ENCODE measurements at regions not wholly inside any gene's neighbourhood (a gene's known extent, or its start where the extent isn't known, plus 50 kb on each side); places are given as distances from the start of the nearest gene placed in this dataset.

GRCh38 chr2:145049475-145049874, 529.6 kb upstream of the ZEB2 start:
- H3K4me1 Mint-ChIP-seq = no peaks in the 10 kb centered on the region
- H3K9me3 Mint-ChIP-seq = no peaks in the 10 kb centered on the region
- H3K27ac Mint-ChIP-seq = no peak overlapping the region
- H3K27me3 Mint-ChIP-seq = no peaks in the 10 kb centered on the region
- DNase-seq = no peak
- ATAC-seq = no peak
- H3K4me3 Mint-ChIP-seq = no peak overlapping the region

GRCh38 chr2:145047554-145047953, 527.6 kb upstream of the ZEB2 start:
- DNase-seq (no peak), ATAC-seq (no peak)
- Mint-ChIP-seq H3K4me1 (no peaks in the 10 kb centered on the region), H3K9me3 (no peaks in the 10 kb centered on the region), H3K27me3 (no peaks in the 10 kb centered on the region), H3K27ac (no peak overlapping the region), H3K4me3 (no peak overlapping the region)

GRCh38 chr2:145044491-145044890, 524.6 kb upstream of the ZEB2 start:
- DNase-seq (no peak), ATAC-seq (no peak)
- Mint-ChIP-seq H3K9me3 (no peaks in the 10 kb centered on the region), H3K27me3 (no peaks in the 10 kb centered on the region), H3K4me3 (no peak overlapping the region), H3K27ac (no peak overlapping the region), H3K4me1 (no peaks in the 10 kb centered on the region)

GRCh38 chr2:145043399-145043834, 523.5 kb upstream of the ZEB2 start:
- ATAC-seq (no peak), DNase-seq (no peak)
- Mint-ChIP-seq H3K27me3 (no peaks in the 10 kb centered on the region), H3K27ac (no peak overlapping the region), H3K4me3 (no peak overlapping the region), H3K4me1 (no peaks in the 10 kb centered on the region), H3K9me3 (no peaks in the 10 kb centered on the region)

GRCh38 chr2:145041706-145042105, 521.8 kb upstream of the ZEB2 start:
- Mint-ChIP-seq H3K4me1 (no peaks in the 10 kb centered on the region), H3K4me3 (no peak overlapping the region), H3K9me3 (no peaks in the 10 kb centered on the region), H3K27me3 (no peaks in the 10 kb centered on the region), H3K27ac (no peak overlapping the region)
- DNase-seq (no peak), ATAC-seq (no peak)

GRCh38 chr2:145040433-145040832, 520.5 kb upstream of the ZEB2 start:
- H3K9me3 Mint-ChIP-seq = no peaks in the 10 kb centered on the region
- ATAC-seq (no peak), DNase-seq (no peak)
- H3K27ac Mint-ChIP-seq = no peak overlapping the region
- H3K4me1 Mint-ChIP-seq = no peaks in the 10 kb centered on the region
- no peaks in the 10 kb centered on the region for H3K27me3 Mint-ChIP-seq
- no peak overlapping the region for H3K4me3 Mint-ChIP-seq

GRCh38 chr2:145038041-145038525, 518.2 kb upstream of the ZEB2 start:
- Mint-ChIP-seq H3K9me3 (no peaks in the 10 kb centered on the region), H3K4me3 (no peak overlapping the region), H3K4me1 (no peaks in the 10 kb centered on the region), H3K27ac (no peak overlapping the region), H3K27me3 (no peaks in the 10 kb centered on the region)
- ATAC-seq (no peak), DNase-seq (no peak)

GRCh38 chr2:145036421-145037011, 516.6 kb upstream of the ZEB2 start:
- ATAC-seq (no peak), DNase-seq (no peak)
- Mint-ChIP-seq H3K27me3 (no peaks in the 10 kb centered on the region), H3K9me3 (no peaks in the 10 kb centered on the region), H3K4me1 (no peaks in the 10 kb centered on the region), H3K27ac (no peak overlapping the region), H3K4me3 (no peak overlapping the region)

GRCh38 chr2:145034511-145034910, 514.6 kb upstream of the ZEB2 start:
- Mint-ChIP-seq H3K4me1 (no peaks in the 10 kb centered on the region), H3K4me3 (no peak overlapping the region)

GRCh38 chr2:145033438-145033837, 513.5 kb upstream of the ZEB2 start:
- no peaks in the 10 kb centered on the region for H3K9me3 Mint-ChIP-seq
- no peak overlapping the region for H3K4me3 Mint-ChIP-seq
- ATAC-seq = no peak
- H3K4me1 Mint-ChIP-seq = no peaks in the 10 kb centered on the region
- no peak overlapping the region for H3K27ac Mint-ChIP-seq
- no peak for DNase-seq
- no peaks in the 10 kb centered on the region for H3K27me3 Mint-ChIP-seq

More at GRCh38 chr2:145034511-145034910, 514.6 kb upstream of the ZEB2 start:
- H3K9me3 Mint-ChIP-seq = no peaks in the 10 kb centered on the region
- H3K27ac Mint-ChIP-seq = no peak overlapping the region
- ATAC-seq (no peak), DNase-seq (no peak)
- no peaks in the 10 kb centered on the region for H3K27me3 Mint-ChIP-seq

GRCh38 chr2:145032791-145033190, 512.9 kb upstream of the ZEB2 start:
- H3K4me1 Mint-ChIP-seq = no peaks in the 10 kb centered on the region
- no peak overlapping the region for H3K27ac Mint-ChIP-seq
- DNase-seq (no peak), ATAC-seq (no peak)
- H3K9me3 Mint-ChIP-seq = no peaks in the 10 kb centered on the region
- H3K4me3 Mint-ChIP-seq = no peak overlapping the region
- H3K27me3 Mint-ChIP-seq = no peaks in the 10 kb centered on the region

GRCh38 chr2:145029873-145030272, 510.0 kb upstream of the ZEB2 start:
- Mint-ChIP-seq H3K4me1 (no peaks in the 10 kb centered on the region), H3K27ac (no peak overlapping the region), H3K27me3 (no peaks in the 10 kb centered on the region), H3K4me3 (no peak overlapping the region), H3K9me3 (no peaks in the 10 kb centered on the region)
- ATAC-seq (no peak), DNase-seq (no peak)

GRCh38 chr2:145029081-145029480, 509.2 kb upstream of the ZEB2 start:
- no peak for DNase-seq
- no peak for ATAC-seq
- no peaks in the 10 kb centered on the region for H3K9me3 Mint-ChIP-seq
- H3K27ac Mint-ChIP-seq = no peak overlapping the region
- no peaks in the 10 kb centered on the region for H3K27me3 Mint-ChIP-seq
- H3K4me3 Mint-ChIP-seq = no peak overlapping the region
- no peaks in the 10 kb centered on the region for H3K4me1 Mint-ChIP-seq

- Mint-ChIP-seq H3K9me3 (no peaks in the 10 kb centered on the region), H3K27me3 (no peaks in the 10 kb centered on the region), H3K4me3 (no peak overlapping the region), H3K4me1 (no peaks in the 10 kb centered on the region), H3K27ac (no peak overlapping the region)
- no peak for ATAC-seq
- DNase-seq = no peak
Measured at GRCh38 chr2:145028101-145028920, 508.4 kb upstream of the ZEB2 start.

GRCh38 chr2:145026456-145027455, 506.8 kb upstream of the ZEB2 start:
- no peaks in the 10 kb centered on the region for H3K27me3 Mint-ChIP-seq
- no peaks in the 10 kb centered on the region for H3K4me1 Mint-ChIP-seq
- no peak overlapping the region for H3K4me3 Mint-ChIP-seq
- DNase-seq (no peak), ATAC-seq (no peak)
- no peaks in the 10 kb centered on the region for H3K9me3 Mint-ChIP-seq
- H3K27ac Mint-ChIP-seq = no peak overlapping the region
